Mesodermal cell (in vitro differentiated cells): ENCODE measurements at regions not wholly inside any gene's neighbourhood (a gene's known extent, or its start where the extent isn't known, plus 50 kb on each side); places are given as distances from the start of the nearest gene placed in this dataset.

Experiments
- H3K27ac ChIP-seq: 2 replicates; pipeline ENCODE4 v1.7.0; 2013; ENCODE audit warnings: mild to moderate bottlenecking, low read depth, low read length, moderate library complexity; ENCODE audit not compliant: severe bottlenecking
- H3K36me3 ChIP-seq: 2 replicates; pipeline ENCODE4 v1.7.1; 2013; ENCODE audit warnings: mild to moderate bottlenecking, low read length, moderate library complexity; ENCODE audit not compliant: control insufficient read depth, insufficient read depth
- H3K4me1 ChIP-seq: one replicate; pipeline ENCODE4 v1.7.1; 2013; ENCODE audit warnings: mild to moderate bottlenecking, low read length; ENCODE audit not compliant: insufficient read depth, control insufficient read depth, poor library complexity, severe bottlenecking
- H3K4me3 ChIP-seq: 2 replicates; pipeline ENCODE4 v1.7.0; 2013; ENCODE audit warnings: low read length, control low read depth, mild to moderate bottlenecking; ENCODE audit not compliant: insufficient read depth, poor library complexity, severe bottlenecking; ENCODE audit errors: extremely low read depth
- H3K9me3 ChIP-seq: 2 replicates; pipeline ENCODE4 v1.7.1; 2013; ENCODE audit warnings: mild to moderate bottlenecking, low read length, moderate library complexity; ENCODE audit not compliant: control insufficient read depth
- WGBS, 2 experiments: methylation state at CpG; one replicate each; pipeline ENCODE4 v1.1.5; 2013; ENCODE audit warnings: missing lambda C conversion rate in 2 of 2; ENCODE audit not compliant: insufficient coverage in 2 of 2; 5-methylcytosine and 5-hydroxymethylcytosine counted together

- Histone ChIP-seq H3K27ac (no peak overlapping the region), H3K4me1 (no peaks in the 10 kb centered on the region), H3K9me3 (no peaks in the 10 kb centered on the region), H3K4me3 (no peak overlapping the region), H3K36me3 (no peaks in the 10 kb centered on the region)
- WGBS, 2 experiments = 100% methylated on average over 1 of the region's 2 CpGs; no CpG with 5 or more reads in 1 of the 2 experiments
Observed at GRCh38 chr1:90340606-90341005, 345.7 kb downstream of the ZNF326 start.

- no peaks in the 10 kb centered on the region for H3K9me3 ChIP-seq
- H3K36me3 ChIP-seq = no peaks in the 10 kb centered on the region
- WGBS, 2 experiments = no CpG with 5 or more reads among the region's 2 CpGs
- H3K27ac ChIP-seq = no peak overlapping the region
- H3K4me3 ChIP-seq = no peak overlapping the region
- H3K4me1 ChIP-seq = no peaks in the 10 kb centered on the region
Observed at GRCh38 chr1:90339811-90340210, 344.9 kb downstream of the ZNF326 start.

- Histone ChIP-seq H3K4me1 (no peaks in the 10 kb centered on the region), H3K27ac (no peak overlapping the region), H3K4me3 (no peak overlapping the region), H3K9me3 (no peaks in the 10 kb centered on the region), H3K36me3 (no peaks in the 10 kb centered on the region)
- 58 to 82% methylated on average over 2 to 4 of the region's 8 CpGs for WGBS, 2 experiments
Observed at GRCh38 chr1:90336552-90337324, 341.8 kb downstream of the ZNF326 start.

- Histone ChIP-seq H3K27ac (no peak overlapping the region), H3K9me3 (no peaks in the 10 kb centered on the region), H3K4me1 (no peaks in the 10 kb centered on the region), H3K4me3 (no peak overlapping the region), H3K36me3 (no peaks in the 10 kb centered on the region)
- no CpG with 5 or more reads among the region's 3 CpGs for WGBS, 2 experiments
Observed at GRCh38 chr1:90335558-90335957, 340.6 kb downstream of the ZNF326 start.

GRCh38 chr1:90334137-90334536 lies 339.2 kb downstream of the ZNF326 start:
- no peaks in the 10 kb centered on the region for H3K4me1 ChIP-seq
- 67 to 86% methylated on average over 2 to 3 of the region's 5 CpGs for WGBS, 2 experiments
- no peak overlapping the region for H3K4me3 ChIP-seq
- H3K9me3 ChIP-seq = no peaks in the 10 kb centered on the region
- H3K27ac ChIP-seq = no peak overlapping the region
- H3K36me3 ChIP-seq = no peaks in the 10 kb centered on the region

GRCh38 chr1:90325168-90325567 lies 330.3 kb downstream of the ZNF326 start:
- no peaks in the 10 kb centered on the region for H3K9me3 ChIP-seq
- 80 to 88% methylated on average over 1 to 2 of the region's 3 CpGs for WGBS, 2 experiments
- H3K4me3 ChIP-seq = no peak overlapping the region
- H3K27ac ChIP-seq = no peak overlapping the region
- H3K4me1 ChIP-seq = no peaks in the 10 kb centered on the region
- no peaks in the 10 kb centered on the region for H3K36me3 ChIP-seq

- H3K4me1 ChIP-seq = no peaks in the 10 kb centered on the region
- WGBS, 2 experiments = 79 to 84% methylated on average over 2 to 3 of the region's 3 CpGs
- no peaks in the 10 kb centered on the region for H3K9me3 ChIP-seq
- no peak overlapping the region for H3K27ac ChIP-seq
- no peaks in the 10 kb centered on the region for H3K36me3 ChIP-seq
- H3K4me3 ChIP-seq = no peak overlapping the region
Observed at GRCh38 chr1:90322186-90322585, 327.3 kb downstream of the ZNF326 start.

GRCh38 chr1:90319918-90320317 lies 325.0 kb downstream of the ZNF326 start:
- H3K4me3 ChIP-seq = no peak overlapping the region
- no peaks in the 10 kb centered on the region for H3K9me3 ChIP-seq
- H3K36me3 ChIP-seq = no peaks in the 10 kb centered on the region
- no peak overlapping the region for H3K27ac ChIP-seq
- WGBS, 2 experiments = no CpG with 5 or more reads among the region's 1 CpG
- H3K4me1 ChIP-seq = no peaks in the 10 kb centered on the region

- no CpG with 5 or more reads among the region's 5 CpGs for WGBS, 2 experiments
- Histone ChIP-seq H3K4me3 (no peak overlapping the region), H3K9me3 (no peaks in the 10 kb centered on the region), H3K27ac (no peak overlapping the region), H3K4me1 (no peaks in the 10 kb centered on the region), H3K36me3 (no peaks in the 10 kb centered on the region)
Observed at GRCh38 chr1:90318431-90318830, 323.5 kb downstream of the ZNF326 start.

GRCh38 chr1:90317628-90318027 lies 322.7 kb downstream of the ZNF326 start:
- no peak overlapping the region for H3K27ac ChIP-seq
- H3K4me1 ChIP-seq = no peaks in the 10 kb centered on the region
- H3K36me3 ChIP-seq = no peaks in the 10 kb centered on the region
- H3K9me3 ChIP-seq = no peaks in the 10 kb centered on the region
- no peak overlapping the region for H3K4me3 ChIP-seq
- 80% methylated on average over 2 of the region's 4 CpGs; no CpG with 5 or more reads in 1 of the 2 experiments for WGBS, 2 experiments

GRCh38 chr1:90314533-90314932 lies 319.6 kb downstream of the ZNF326 start:
- Histone ChIP-seq H3K4me1 (no peaks in the 10 kb centered on the region), H3K36me3 (no peaks in the 10 kb centered on the region), H3K9me3 (no peaks in the 10 kb centered on the region), H3K27ac (no peak overlapping the region), H3K4me3 (no peak overlapping the region)
- WGBS, 2 experiments = 92 to 93% methylated on average over 6 to 7 of the region's 7 CpGs
